ENCODE measurements at regions not wholly inside any gene's neighbourhood (a gene's known extent, or its start where the extent isn't known, plus 50 kb on each side); places are given as distances from the start of the nearest gene placed in this dataset.

DNA sequence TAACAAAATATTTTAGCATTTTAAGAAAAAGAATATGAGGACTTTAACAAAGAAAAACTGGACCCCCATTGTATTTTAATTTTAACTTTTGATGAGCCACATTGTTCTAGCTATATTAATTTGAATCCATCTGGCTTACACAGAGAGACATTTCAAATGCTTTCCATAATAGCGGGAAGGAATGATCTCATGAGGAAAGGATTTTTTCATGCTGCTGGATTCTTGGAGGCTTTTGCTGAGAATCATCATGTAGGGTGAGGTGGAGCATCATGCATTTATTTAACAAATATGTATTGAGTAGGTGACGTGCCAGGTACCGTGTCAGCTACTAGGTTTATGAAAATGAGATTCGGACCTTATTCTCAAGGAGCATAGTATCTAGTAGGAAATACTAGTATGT is 1006.3 kb downstream of the SORCS1 start:
- TF ChIP-seq POLR2A (IDR thresholded peaks at IDR 0.05; ENCODE audit: low read depth, low read length) = no peak
- TF ChIP-seq, protein P1, sequence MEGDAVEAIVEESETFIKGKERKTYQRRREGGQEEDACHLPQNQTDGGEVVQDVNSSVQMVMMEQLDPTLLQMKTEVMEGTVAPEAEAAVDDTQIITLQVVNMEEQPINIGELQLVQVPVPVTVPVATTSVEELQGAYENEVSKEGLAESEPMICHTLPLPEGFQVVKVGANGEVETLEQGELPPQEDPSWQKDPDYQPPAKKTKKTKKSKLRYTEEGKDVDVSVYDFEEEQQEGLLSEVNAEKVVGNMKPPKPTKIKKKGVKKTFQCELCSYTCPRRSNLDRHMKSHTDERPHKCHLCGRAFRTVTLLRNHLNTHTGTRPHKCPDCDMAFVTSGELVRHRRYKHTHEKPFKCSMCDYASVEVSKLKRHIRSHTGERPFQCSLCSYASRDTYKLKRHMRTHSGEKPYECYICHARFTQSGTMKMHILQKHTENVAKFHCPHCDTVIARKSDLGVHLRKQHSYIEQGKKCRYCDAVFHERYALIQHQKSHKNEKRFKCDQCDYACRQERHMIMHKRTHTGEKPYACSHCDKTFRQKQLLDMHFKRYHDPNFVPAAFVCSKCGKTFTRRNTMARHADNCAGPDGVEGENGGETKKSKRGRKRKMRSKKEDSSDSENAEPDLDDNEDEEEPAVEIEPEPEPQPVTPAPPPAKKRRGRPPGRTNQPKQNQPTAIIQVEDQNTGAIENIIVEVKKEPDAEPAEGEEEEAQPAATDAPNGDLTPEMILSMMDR (conservative IDR thresholded peaks at IDR 0.05; ENCODE audit: low read depth, low read length) = no peak
- TF ChIP-seq, protein P2, sequence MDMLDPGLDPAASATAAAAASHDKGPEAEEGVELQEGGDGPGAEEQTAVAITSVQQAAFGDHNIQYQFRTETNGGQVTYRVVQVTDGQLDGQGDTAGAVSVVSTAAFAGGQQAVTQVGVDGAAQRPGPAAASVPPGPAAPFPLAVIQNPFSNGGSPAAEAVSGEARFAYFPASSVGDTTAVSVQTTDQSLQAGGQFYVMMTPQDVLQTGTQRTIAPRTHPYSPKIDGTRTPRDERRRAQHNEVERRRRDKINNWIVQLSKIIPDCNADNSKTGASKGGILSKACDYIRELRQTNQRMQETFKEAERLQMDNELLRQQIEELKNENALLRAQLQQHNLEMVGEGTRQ (IDR thresholded peaks at IDR 0.05; ENCODE audit: low read depth, low read length) = no peak
- TF ChIP-seq RFX5 (IDR thresholded peaks at IDR 0.05; ENCODE audit: low read depth, low read length) = no peak
- no peak for TF ChIP-seq MAFK (IDR thresholded peaks at IDR 0.05; ENCODE audit: low read depth, low read length)
- TF ChIP-seq RAD21 (IDR thresholded peaks at IDR 0.05; ENCODE audit: low read length) = no peak
- TF ChIP-seq NFE2L2 (IDR thresholded peaks at IDR 0.05; ENCODE audit: low read depth, low read length) = no peak
- TF ChIP-seq MAZ (IDR thresholded peaks at IDR 0.05; ENCODE audit: borderline replicate concordance, low read depth, low read length) = no peak
- no peak for TF ChIP-seq CHD1 (IDR thresholded peaks at IDR 0.05; ENCODE audit: low read depth, low read length)
- no peak for TF ChIP-seq FOS (IDR thresholded peaks at IDR 0.05; ENCODE audit: low read depth, low read length)
- TF ChIP-seq CEBPB (IDR thresholded peaks at IDR 0.05; ENCODE audit: low read depth, low read length) = no peak
- no peak for TF ChIP-seq SMC3 (IDR thresholded peaks at IDR 0.05; ENCODE audit: low read depth, low read length)
- no peak for TF ChIP-seq RCOR1 (IDR thresholded peaks at IDR 0.05; ENCODE audit: insufficient replicate concordance, low read length)
- no peak for TF ChIP-seq BHLHE40 (IDR thresholded peaks at IDR 0.05; ENCODE audit: low read depth, low read length)
